ENCODE measurements at regions not wholly inside any gene's neighbourhood (a gene's known extent, or its start where the extent isn't known, plus 50 kb on each side); places are given as distances from the start of the nearest gene placed in this dataset.

- H3K36me3 ChIP-seq (ENCODE audit: control insufficient read depth, insufficient read depth, low read length) = no peaks in the 10 kb centered on the region
- H3K4me1 ChIP-seq = no peaks in the 10 kb centered on the region
- no peak overlapping the region for H3K9ac ChIP-seq
- no peaks in the 10 kb centered on the region for H3K27me3 ChIP-seq (ENCODE audit: control insufficient read depth, insufficient read depth, low read length)
- no peak overlapping the region for H3K27ac ChIP-seq
- TF ChIP-seq, protein P1, sequence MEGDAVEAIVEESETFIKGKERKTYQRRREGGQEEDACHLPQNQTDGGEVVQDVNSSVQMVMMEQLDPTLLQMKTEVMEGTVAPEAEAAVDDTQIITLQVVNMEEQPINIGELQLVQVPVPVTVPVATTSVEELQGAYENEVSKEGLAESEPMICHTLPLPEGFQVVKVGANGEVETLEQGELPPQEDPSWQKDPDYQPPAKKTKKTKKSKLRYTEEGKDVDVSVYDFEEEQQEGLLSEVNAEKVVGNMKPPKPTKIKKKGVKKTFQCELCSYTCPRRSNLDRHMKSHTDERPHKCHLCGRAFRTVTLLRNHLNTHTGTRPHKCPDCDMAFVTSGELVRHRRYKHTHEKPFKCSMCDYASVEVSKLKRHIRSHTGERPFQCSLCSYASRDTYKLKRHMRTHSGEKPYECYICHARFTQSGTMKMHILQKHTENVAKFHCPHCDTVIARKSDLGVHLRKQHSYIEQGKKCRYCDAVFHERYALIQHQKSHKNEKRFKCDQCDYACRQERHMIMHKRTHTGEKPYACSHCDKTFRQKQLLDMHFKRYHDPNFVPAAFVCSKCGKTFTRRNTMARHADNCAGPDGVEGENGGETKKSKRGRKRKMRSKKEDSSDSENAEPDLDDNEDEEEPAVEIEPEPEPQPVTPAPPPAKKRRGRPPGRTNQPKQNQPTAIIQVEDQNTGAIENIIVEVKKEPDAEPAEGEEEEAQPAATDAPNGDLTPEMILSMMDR (IDR thresholded peaks at IDR 0.05) = no peak
- H3K4me3 ChIP-seq (ENCODE audit: low read depth, low read length) = no peak overlapping the region
- no peaks in the 10 kb centered on the region for H3K79me2 ChIP-seq
- H3K4me2 ChIP-seq (ENCODE audit: low read length) = no peak overlapping the region
- H2AFZ ChIP-seq = no peak overlapping the region
- no peaks in the 10 kb centered on the region for H3K9me3 ChIP-seq (ENCODE audit: control insufficient read depth, low read length)
Measured at GRCh38 chr4:11194431-11194830, 234.3 kb downstream of the HS3ST1 start.

- H3K27ac ChIP-seq = no peak overlapping the region
- no peaks in the 10 kb centered on the region for H3K36me3 ChIP-seq (ENCODE audit: control insufficient read depth, insufficient read depth, low read length)
Measured at GRCh38 chr4:11189756-11190155, 238.9 kb downstream of the HS3ST1 start.

DNA sequence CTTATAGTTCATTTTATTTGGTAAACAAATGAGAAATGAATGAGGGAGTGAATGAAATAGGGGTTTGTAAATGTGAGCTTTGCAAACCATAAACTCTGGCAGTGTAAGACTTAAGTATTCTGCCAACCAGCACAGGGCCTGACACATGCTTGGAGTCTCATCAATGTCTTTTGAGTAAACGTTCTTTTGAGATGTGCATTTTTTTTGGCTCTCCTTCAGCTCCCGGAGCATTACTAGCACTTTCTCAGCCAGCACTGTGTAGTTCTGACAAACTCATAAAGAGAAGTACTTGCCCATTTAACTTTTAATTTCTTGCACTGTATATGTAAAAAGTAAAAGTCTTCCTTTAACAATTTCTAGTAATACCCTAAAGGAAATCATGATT, 245.3 kb downstream of the HS3ST1 start:
- Histone ChIP-seq H3K9me3 (ENCODE audit: control insufficient read depth, low read length) (no peaks in the 10 kb centered on the region), H3K79me2 (no peaks in the 10 kb centered on the region), H3K4me3 (ENCODE audit: low read depth, low read length) (no peak overlapping the region), H3K4me1 (no peaks in the 10 kb centered on the region), H3K27ac (no peak overlapping the region), H3K36me3 (ENCODE audit: control insufficient read depth, insufficient read depth, low read length) (no peaks in the 10 kb centered on the region), H2AFZ (no peak overlapping the region), H3K4me2 (ENCODE audit: low read length) (no peak overlapping the region), H3K9ac (no peak overlapping the region), H3K27me3 (ENCODE audit: control insufficient read depth, insufficient read depth, low read length) (no peaks in the 10 kb centered on the region)
- TF ChIP-seq, protein P1 (IDR thresholded peaks at IDR 0.05) = no peak

More at GRCh38 chr4:11189756-11190155, 238.9 kb downstream of the HS3ST1 start:
- Histone ChIP-seq H3K9me3 (ENCODE audit: control insufficient read depth, low read length) (no peaks in the 10 kb centered on the region), H3K4me1 (no peaks in the 10 kb centered on the region), H3K9ac (no peak overlapping the region), H3K27me3 (ENCODE audit: control insufficient read depth, insufficient read depth, low read length) (no peaks in the 10 kb centered on the region), H3K4me3 (ENCODE audit: low read depth, low read length) (no peak overlapping the region), H2AFZ (no peak overlapping the region), H3K79me2 (no peaks in the 10 kb centered on the region), H3K4me2 (ENCODE audit: low read length) (no peak overlapping the region)
- TF ChIP-seq, protein P1 (IDR thresholded peaks at IDR 0.05) = no peak

- Histone ChIP-seq H3K9ac (no peak overlapping the region), H3K36me3 (ENCODE audit: control insufficient read depth, insufficient read depth, low read length) (no peaks in the 10 kb centered on the region), H3K27ac (no peak overlapping the region), H3K79me2 (no peaks in the 10 kb centered on the region), H3K9me3 (ENCODE audit: control insufficient read depth, low read length) (no peaks in the 10 kb centered on the region), H3K4me3 (ENCODE audit: low read depth, low read length) (no peak overlapping the region), H2AFZ (no peak overlapping the region), H3K4me2 (ENCODE audit: low read length) (no peak overlapping the region), H3K27me3 (ENCODE audit: control insufficient read depth, insufficient read depth, low read length) (no peaks in the 10 kb centered on the region), H3K4me1 (no peaks in the 10 kb centered on the region)
- TF ChIP-seq, protein P1 (IDR thresholded peaks at IDR 0.05) = no peak
Measured at GRCh38 chr4:11182586-11183355, 245.9 kb downstream of the HS3ST1 start.

DNA sequence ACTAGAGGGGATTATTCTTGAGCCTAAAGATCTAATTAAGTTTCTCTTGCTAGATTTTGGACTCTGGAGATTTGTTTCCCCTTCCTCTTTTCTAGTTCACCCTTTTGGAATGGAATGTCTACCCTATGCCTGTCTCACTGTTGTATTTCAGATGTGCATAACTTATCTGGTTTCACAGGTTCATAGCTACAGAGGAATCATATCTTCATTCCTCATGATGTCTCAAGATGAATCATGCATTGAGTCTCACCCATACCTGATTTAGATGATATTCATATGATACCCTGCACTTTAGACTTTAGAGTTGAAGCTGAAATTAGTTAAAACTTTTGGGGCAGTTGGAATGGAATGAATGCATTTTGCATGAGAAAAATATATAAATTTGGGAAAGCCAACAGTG, 246.7 kb downstream of the HS3ST1 start:
- TF ChIP-seq, protein P1 (IDR thresholded peaks at IDR 0.05) = no peak
- Histone ChIP-seq H3K27ac (no peak overlapping the region), H3K9me3 (ENCODE audit: control insufficient read depth, low read length) (no peaks in the 10 kb centered on the region), H3K27me3 (ENCODE audit: control insufficient read depth, insufficient read depth, low read length) (no peaks in the 10 kb centered on the region), H3K4me2 (ENCODE audit: low read length) (no peak overlapping the region), H3K36me3 (ENCODE audit: control insufficient read depth, insufficient read depth, low read length) (no peaks in the 10 kb centered on the region), H2AFZ (no peak overlapping the region), H3K4me3 (ENCODE audit: low read depth, low read length) (no peak overlapping the region), H3K4me1 (no peaks in the 10 kb centered on the region), H3K79me2 (no peaks in the 10 kb centered on the region), H3K9ac (no peak overlapping the region)
